DMS53 treated with DMSO at 0.1 percent for 48 hours (cell line): ENCODE measurements at regions not wholly inside any gene's neighbourhood (a gene's known extent, or its start where the extent isn't known, plus 50 kb on each side); places are given as distances from the start of the nearest gene placed in this dataset.

Source experiments
- DNase-seq: peaks from one replicate; lab custom pipeline; 2025; ENCODE audit not compliant: unreplicated experiment; lab: John Stamatoyannopoulos, UW

DNA sequence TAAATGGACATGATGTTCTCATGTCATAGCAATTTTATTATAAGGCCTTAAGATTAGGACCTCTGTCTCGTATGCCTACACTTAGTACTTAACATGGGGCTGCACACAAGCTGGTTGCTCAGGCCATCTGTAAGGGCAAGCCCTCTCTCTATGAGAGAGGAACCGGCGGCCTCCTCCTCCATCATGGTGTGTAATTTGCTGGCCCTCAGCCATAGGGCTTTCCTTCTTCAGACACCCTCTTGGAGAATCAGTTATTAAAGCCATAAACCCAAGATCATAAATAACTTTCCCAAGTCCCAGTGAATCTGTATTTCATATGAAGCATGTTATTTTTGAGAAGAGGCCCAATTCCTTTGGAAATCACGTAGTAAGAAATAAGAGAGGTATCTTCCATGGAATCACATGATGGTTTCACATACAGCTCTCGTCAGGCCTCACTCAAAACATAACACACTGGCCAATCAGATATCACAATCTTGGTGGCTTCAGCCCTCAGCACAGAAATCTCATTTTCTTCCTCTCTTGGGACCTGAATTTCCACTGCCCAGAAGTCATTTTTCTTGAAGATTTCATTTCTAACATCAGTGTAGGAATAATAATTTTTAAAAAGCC, 92.6 kb downstream of the RDH14 start:
- no peak for DNase-seq

- DNase-seq, result no peak
Observed at GRCh38 chr2:18465979-18466378, 94.5 kb downstream of the RDH14 start.

GRCh38 chr2:18464913-18465312, 95.5 kb downstream of the RDH14 start:
- no peak for DNase-seq

- no peak for DNase-seq
Observed at GRCh38 chr2:18456026-18456425, 104.4 kb downstream of the RDH14 start.

GRCh38 chr2:18455236-18455862, 105.1 kb downstream of the RDH14 start:
- no peak for DNase-seq

DNA sequence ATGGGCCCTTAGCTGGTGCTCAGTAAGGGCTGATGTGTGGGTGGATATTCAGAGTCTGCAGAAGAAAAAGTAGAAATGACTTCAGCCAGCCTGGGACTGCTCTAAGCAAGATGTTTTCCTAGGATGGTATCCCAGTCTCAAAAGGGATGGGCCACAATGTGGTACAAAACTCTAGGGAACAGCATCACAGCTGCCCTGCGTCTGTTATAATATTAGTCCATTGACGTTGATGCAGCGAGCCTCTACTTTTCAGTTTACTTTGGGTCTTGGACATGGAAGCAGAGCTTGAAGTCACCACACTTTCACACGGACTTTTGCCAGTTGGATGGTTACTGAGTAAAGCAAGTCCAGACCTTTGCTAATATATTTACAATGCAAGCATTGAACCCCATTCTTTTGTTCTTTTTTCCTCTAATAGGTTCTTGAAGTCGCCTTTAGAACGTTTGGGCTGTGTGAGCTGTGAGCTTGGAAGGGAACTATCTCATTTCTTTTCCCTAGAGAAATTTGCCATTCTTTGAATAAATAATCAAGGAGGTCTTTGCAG, 105.7 kb downstream of the RDH14 start:
- no peak for DNase-seq

- no peak for DNase-seq
Observed at GRCh38 chr2:18446715-18447114, 113.7 kb downstream of the RDH14 start.

GRCh38 chr2:18445433-18446320, 114.8 kb downstream of the RDH14 start:
- DNase-seq, result no peak

GRCh38 chr2:18444806-18445205, 115.6 kb downstream of the RDH14 start:
- no peak for DNase-seq

DNA sequence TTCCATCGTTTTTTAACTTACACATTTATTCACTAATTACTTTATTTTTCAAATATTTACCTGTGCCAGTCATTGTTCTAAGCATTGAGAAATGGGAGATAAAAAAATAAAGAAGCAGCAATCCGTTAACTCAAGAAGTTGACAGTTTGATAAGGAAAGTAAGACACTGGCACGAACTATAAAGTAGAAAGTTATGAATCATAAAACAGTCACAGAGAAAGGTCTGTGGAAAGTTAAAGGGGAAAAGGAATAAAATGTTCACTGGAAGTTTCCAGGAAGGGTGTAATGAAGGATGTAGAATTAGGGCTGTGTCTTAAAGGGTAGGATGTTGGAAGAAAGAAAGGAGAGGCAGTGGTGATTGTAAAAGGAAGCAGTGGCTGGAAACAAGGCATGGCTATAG, 118.9 kb downstream of the RDH14 start:
- no peak for DNase-seq

DNA sequence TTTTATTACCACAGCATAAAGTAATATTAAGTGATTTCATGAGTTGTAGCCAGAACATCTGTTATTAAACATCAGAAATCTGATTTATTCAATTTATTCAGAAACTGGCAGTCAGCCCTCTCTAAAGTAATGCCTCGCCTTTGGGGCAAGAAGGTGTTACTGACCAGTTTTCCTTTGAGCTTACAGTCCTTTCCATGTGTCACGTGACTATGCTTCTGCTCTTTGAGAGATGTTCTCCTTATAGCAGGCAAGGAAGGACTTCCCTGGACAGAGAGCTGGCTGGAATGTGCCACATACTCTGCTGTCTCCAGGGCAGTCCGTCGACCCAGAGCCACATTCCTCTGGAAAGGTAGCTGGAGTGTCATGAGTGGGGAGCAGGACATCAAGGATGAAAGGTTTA, 119.7 kb downstream of the RDH14 start:
- DNase-seq, result no peak

DNA sequence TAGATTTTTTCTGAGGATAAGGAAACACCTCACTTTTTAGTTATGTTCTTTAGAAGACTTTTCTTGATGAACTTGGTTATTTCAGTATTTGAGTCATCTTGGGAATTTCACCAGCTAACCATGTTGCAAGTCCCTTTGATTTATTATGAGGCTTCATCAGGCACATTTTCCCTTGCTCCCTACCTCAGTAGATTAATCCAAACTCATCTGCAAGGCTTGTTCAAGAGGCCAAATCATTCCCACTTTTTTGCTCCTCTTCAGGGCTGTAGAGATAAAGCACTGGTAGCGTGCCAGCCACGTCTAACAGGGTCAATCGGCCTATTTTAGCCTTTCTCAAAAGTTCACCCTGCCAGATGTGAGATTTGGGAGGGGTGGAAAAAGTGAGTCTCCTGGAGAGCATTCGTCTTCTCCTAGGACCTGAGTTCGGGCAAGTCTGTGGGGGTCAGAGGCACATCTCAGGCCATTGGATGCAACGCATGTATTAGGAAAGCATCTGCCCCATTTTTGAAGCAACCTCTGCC, 120.3 kb downstream of the RDH14 start:
- no peak for DNase-seq

DNA sequence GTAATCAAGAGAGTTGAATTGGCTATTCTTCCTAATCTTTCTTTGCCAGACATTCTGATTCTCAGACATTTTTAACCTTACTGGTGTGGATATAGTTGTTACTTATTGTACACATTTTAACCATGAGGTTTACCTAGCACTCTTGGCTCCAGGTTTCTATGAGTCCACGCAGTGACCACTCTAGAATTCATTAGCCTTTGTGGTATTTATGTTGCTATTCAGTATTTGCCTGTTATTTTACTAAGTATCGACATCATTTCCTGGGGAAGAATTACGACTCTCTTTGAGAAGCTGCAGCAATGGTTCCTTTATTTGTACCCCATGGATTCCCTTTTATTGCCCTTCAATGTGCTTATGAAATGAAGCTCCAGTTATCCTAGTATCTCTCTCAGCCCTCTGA, 120.7 kb downstream of the RDH14 start:
- no peak for DNase-seq

DNA sequence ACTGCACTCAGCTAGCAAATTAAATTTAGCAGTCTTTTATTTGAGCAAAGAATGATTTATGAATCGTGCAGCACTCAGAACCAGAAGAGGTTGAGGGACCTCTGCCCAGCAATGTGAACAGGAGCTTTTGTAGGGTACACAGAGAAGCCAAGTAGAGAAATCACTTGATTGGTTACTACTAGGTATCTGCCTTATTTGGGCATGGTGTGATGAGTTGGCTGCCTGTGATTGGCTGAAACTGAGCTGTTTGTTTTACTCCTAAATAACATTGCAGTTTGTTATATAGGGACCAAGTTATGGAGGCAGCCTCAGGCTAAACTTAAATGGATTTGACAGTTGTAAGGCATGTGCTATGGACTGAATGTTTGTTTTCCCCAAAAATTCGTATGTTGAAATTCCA, 122.5 kb downstream of the RDH14 start:
- no peak for DNase-seq

GRCh38 chr2:18436503-18437005, 123.9 kb downstream of the RDH14 start:
- DNase-seq, result no peak

DNA sequence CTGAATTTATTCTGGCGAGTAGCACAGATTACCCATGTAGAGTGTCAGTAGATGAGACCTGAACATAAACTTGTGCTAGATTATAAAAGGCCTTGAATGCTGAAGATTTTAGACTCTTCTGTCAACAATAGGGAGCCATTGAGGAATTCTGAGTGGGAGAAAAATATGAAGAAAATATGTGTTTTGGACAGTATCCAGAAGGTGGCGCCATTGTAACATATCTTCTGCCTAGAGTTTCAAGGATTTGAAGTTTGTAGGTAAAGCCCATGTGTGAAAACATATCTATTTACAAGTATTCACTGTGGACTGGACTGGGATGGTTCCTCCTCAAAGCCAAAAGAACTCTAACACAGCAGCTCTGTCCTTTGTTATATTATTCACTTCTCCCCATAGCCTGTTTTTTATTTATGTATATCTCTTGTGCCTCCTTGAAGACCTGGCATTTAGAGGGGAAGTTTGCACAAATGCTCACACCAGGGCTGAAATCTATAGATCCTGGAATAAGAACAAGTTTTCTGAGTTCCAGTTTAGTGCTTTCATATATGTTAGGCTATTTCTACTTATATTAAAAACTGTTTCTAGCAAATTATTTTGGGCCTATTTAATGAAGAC, 124.9 kb downstream of the RDH14 start:
- DNase-seq, result peak; percentile 24

- no peak for DNase-seq
Observed at GRCh38 chr2:18433872-18434271, 126.6 kb downstream of the RDH14 start.

DNA sequence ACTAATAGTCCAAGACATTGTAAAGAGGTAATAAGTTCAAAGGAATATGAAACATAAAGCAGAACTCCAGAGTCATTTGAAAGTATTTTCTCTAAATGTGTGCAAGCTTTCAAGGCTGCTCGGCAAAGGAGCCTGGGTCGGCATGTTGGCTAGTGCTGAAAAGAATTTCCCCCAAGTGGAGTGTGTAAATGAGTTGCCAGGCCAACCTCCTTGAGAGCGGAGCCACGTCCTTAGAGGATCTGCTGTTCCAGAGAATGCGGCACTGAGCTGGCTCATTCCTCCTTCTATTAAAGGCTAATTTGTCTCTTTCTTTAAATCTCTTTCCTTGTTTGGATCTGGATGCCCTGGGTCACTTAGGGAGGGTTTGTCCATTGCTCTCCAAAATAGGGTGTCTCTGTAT, 127.5 kb downstream of the RDH14 start:
- no peak for DNase-seq

DNA sequence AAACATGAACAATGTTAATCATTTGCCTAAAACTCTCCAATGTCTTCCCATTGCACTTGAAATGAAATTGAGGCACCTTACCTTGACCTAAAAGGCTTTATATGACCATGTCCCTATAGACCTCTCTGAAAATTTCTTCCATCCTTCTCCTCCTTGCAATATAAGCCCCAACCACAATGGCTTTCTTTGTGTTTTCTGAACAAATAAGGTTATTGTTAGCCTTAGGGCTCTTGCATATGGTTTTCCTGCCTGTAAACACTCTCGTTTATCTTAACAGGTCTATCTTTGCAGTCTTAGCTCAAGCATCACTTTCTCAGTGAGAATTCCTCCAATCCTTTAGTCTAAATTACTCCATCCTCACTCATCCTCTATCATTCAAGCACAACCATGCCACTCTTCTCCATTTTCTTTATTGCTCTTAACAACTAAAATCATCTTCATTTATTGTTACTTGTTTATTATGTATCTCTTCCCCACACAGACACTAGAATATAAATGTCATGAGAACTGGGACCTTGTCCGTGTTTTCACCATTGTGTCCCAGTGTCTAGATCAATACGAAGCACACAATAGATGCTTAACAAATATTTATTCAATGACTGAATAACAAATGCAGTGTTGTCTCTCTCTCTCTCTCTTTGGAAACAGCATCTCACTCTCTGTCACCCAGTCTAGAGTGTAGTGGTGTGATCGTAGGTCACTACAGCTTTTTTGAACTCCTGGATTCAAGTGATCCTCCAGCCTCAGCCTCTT, 129.3 kb downstream of the RDH14 start:
- peak; percentile 30 for DNase-seq

GRCh38 chr2:18428516-18428915, 131.9 kb downstream of the RDH14 start:
- DNase-seq, result no peak
